Activated B cell treated with CpG ODN at 0.5 μM for 24 hours (primary cell): ENCODE measurements at regions not wholly inside any gene's neighbourhood (a gene's known extent, or its start where the extent isn't known, plus 50 kb on each side); places are given as distances from the start of the nearest gene placed in this dataset.
"Not testable (repeated sequence)": the region's sequence is repeated elsewhere in the genome, so short reads cannot be mapped to it uniquely, and the experiment has no call there.

Experiments
- ATAC-seq: fragments of 200-7000 bp; cut with Tn5 transposase; one replicate; pipeline ENCODE4 v1.10.0; 2021; ENCODE audit warnings: low read depth, mild to moderate bottlenecking, moderate library complexity
- CTCF ChIA-PET: fragments of 350-600 bp; sonication (Branson Sonifier 250); formaldehyde crosslinking; loops from one replicate; lab custom pipeline; 2021; ENCODE audit warnings: antibody characterized with exemption; lab: Charles Lee
- POLR2A ChIA-PET: fragments of 350-600 bp; sonication (Branson Sonifier 250); formaldehyde crosslinking; loops from one replicate; lab custom pipeline; 2021; ENCODE audit warnings: antibody characterized with exemption; lab: Charles Lee
- DNase-seq: peaks from one replicate; pipeline ENCODE4 v3.0.0; 2022
- H3K27ac Mint-ChIP-seq: one replicate; pipeline ENCODE4 v1.8.0; 2020; ENCODE audit warnings: mixed read lengths
- H3K27me3 Mint-ChIP-seq: one replicate; pipeline ENCODE4 v1.8.0; 2021; ENCODE audit warnings: mixed read lengths
- H3K36me3 Mint-ChIP-seq: one replicate; pipeline ENCODE4 v1.8.0; 2021; ENCODE audit warnings: low read depth, mixed read lengths
- H3K4me1 Mint-ChIP-seq: one replicate; pipeline ENCODE4 v1.8.0; 2021; ENCODE audit warnings: mixed read lengths
- H3K4me3 Mint-ChIP-seq: one replicate; pipeline ENCODE4 v1.8.0; 2020; ENCODE audit warnings: mild to moderate bottlenecking, mixed read lengths
- H3K9me3 Mint-ChIP-seq: one replicate; pipeline ENCODE4 v1.8.0; 2020; ENCODE audit warnings: mixed read lengths
- CTCF ChIP-seq: fragments of 200-600 bp; IDR thresholded peaks from one replicate; pipeline ENCODE4 v1.8.0; 2022; ENCODE audit warnings: antibody characterized with exemption, mild to moderate bottlenecking
- intact Hi-C: fragments of 100-400 bp; cut with micrococcal nuclease; formaldehyde crosslinking; loops from one replicate; pipeline ENCODE4 v1.15.1; 2024

DNA sequence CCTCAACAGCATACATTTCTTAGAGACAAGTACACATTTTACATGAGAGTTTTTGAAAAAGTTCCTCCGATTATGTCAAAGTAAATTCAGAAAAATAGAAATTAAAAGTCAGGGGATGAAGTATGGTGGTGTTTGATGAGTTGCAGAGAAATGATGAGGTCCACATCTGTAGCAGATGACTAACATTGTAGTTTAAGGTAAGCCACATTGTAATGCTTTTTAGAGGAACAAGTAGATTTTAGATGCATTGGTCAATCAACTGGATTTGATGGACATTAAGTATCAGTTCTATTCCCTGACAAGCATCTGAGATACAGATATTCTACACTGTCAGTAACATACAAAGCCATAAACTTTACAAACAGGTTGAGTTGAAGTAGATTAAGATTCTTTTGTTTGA is 402.4 kb upstream of the RORB start:
- no peak for TF ChIP-seq CTCF
- DNase-seq, result no peak
- ATAC-seq, result no peak
- Mint-ChIP-seq H3K9me3 (peaks cover 2% of the 10 kb centered on the region), H3K4me1 (no peaks in the 10 kb centered on the region), H3K27me3 (no peaks in the 10 kb centered on the region), H3K36me3 (no peaks in the 10 kb centered on the region), H3K4me3 (no peak overlapping the region), H3K27ac (no peak overlapping the region)
- intact Hi-C loops, result no loop called here
- CTCF ChIA-PET, result no interaction called here
- POLR2A ChIA-PET, result no interaction called here

DNA sequence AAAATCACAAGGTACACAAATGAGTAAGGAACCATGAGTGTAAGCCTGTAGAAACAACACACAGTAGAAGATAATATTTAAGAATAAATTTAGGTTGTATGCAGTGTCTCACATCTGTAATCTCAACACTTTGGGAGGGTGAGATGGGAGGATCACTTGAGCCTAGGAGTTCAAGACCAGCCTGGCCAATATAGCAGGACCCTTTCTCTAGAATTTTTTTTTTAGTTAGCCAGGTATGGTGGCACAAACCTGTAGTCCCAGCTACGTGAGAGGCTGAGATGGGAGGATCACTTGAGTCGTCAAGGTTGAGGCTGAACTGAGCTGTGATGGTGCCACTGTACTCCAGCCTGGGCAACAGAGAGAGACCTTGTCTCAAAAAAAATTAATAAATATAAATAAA is 401.2 kb upstream of the RORB start:
- ATAC-seq, result no peak
- Mint-ChIP-seq H3K27ac (no peak overlapping the region), H3K4me3 (no peak overlapping the region), H3K36me3 (no peaks in the 10 kb centered on the region), H3K27me3 (no peaks in the 10 kb centered on the region), H3K4me1 (no peaks in the 10 kb centered on the region), H3K9me3 (peaks cover 2% of the 10 kb centered on the region)
- DNase-seq, result no peak
- CTCF ChIA-PET, result no interaction called here
- intact Hi-C loops, result no loop called here
- TF ChIP-seq CTCF, result no peak
- POLR2A ChIA-PET, result no interaction called here

DNA sequence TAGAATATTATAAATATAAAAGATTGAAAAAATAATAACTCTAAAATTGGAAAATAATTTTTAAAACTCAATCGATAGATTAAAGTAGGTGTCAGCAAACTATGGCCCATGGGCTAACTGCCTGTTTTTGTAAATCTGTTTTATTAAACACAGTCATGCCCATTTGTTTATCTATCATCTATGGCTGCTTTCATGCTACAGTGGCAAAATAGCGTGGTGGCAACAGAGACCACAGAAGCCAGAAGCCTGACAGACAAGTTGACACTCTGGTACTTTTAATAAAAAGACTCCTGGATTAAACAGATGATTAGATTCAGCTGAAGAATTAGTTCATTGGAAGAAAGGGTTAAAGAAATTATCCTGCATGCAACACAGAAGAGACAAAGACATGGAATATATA is 400.7 kb upstream of the RORB start:
- intact Hi-C loops, result no loop called here
- DNase-seq (no peak), ATAC-seq (no peak)
- CTCF ChIA-PET, result no interaction called here
- Mint-ChIP-seq H3K27me3 (no peaks in the 10 kb centered on the region), H3K9me3 (peaks cover 2% of the 10 kb centered on the region), H3K4me3 (no peak overlapping the region), H3K27ac (no peak overlapping the region), H3K4me1 (no peaks in the 10 kb centered on the region), H3K36me3 (no peaks in the 10 kb centered on the region)
- POLR2A ChIA-PET, result no interaction called here
- TF ChIP-seq CTCF, result no peak

- Mint-ChIP-seq H3K9me3 (peaks cover 2% of the 10 kb centered on the region), H3K36me3 (no peaks in the 10 kb centered on the region), H3K27me3 (no peaks in the 10 kb centered on the region), H3K4me3 (no peak overlapping the region), H3K27ac (no peak overlapping the region), H3K4me1 (no peaks in the 10 kb centered on the region)
- no peak for TF ChIP-seq CTCF
- DNase-seq (no peak), ATAC-seq (no peak)
- CTCF ChIA-PET, result no interaction called here
- intact Hi-C loops, result no loop called here
- POLR2A ChIA-PET, result no interaction called here
Measured at GRCh38 chr9:74100042-74100441, 397.1 kb upstream of the RORB start.

GRCh38 chr9:74102148-74102547 is 395.0 kb upstream of the RORB start:
- POLR2A ChIA-PET, H3K4me3 Mint-ChIP-seq, H3K27me3 Mint-ChIP-seq, H3K9me3 Mint-ChIP-seq, H3K36me3 Mint-ChIP-seq, intact Hi-C loops, ATAC-seq, CTCF ChIA-PET, H3K27ac Mint-ChIP-seq, DNase-seq, H3K4me1 Mint-ChIP-seq: not testable (repeated sequence)

GRCh38 chr9:74102702-74103101 is 394.4 kb upstream of the RORB start:
- H3K9me3 Mint-ChIP-seq, result peaks cover 4% of the 10 kb centered on the region
- POLR2A ChIA-PET, result no interaction called here
- intact Hi-C loops, result no loop called here
- no peak for TF ChIP-seq CTCF
- H3K27ac Mint-ChIP-seq, result no peak overlapping the region
- DNase-seq (no peak), ATAC-seq (no peak)
- no peak overlapping the region for H3K4me3 Mint-ChIP-seq
- CTCF ChIA-PET, result no interaction called here
- no peaks in the 10 kb centered on the region for H3K36me3 Mint-ChIP-seq
- no peaks in the 10 kb centered on the region for H3K4me1 Mint-ChIP-seq
- H3K27me3 Mint-ChIP-seq, result no peaks in the 10 kb centered on the region
